GM12892 (cell line): ENCODE measurements at regions not wholly inside any gene's neighbourhood (a gene's known extent, or its start where the extent isn't known, plus 50 kb on each side); places are given as distances from the start of the nearest gene placed in this dataset.

Source experiments
- POLR2A ChIP-seq: IDR thresholded peaks from 2 replicates; pipeline ENCODE4 v1.6.1; 2011; ENCODE audit warnings: low read depth, low read length, control low read depth
- POLR2AphosphoS5 ChIP-seq: IDR thresholded peaks from 2 replicates; pipeline ENCODE4 v1.6.1; 2011; ENCODE audit warnings: low read depth, low read length, control low read depth
- TAF1 ChIP-seq: IDR thresholded peaks from 2 replicates; pipeline ENCODE4 v1.6.1; 2011; ENCODE audit warnings: low read depth, mild to moderate bottlenecking, control low read depth, low read length, borderline replicate concordance

DNA sequence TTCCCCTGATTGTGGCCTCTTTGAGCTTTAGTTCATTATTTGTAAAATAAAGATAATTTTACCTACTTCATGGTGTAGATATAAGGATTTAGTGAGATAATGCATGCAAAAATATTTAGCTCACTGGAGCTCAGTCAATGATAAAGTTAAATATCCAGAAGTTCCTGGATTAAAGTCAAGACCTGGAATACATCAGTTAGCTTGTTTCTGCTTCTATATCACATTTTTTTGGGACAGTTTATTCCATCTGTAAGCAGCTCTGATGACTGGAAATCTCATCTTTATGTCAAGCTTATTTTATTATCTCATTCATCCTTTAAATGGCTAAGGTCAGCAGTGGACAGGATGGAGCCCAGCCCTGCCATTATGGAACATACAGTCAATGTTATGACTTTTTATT is 152.0 kb downstream of the EVA1A start:
- no peak for TF ChIP-seq POLR2A
- TF ChIP-seq POLR2AphosphoS5, result no peak
- TF ChIP-seq TAF1, result no peak
